GM18951 (cell line): ENCODE measurements at regions not wholly inside any gene's neighbourhood (a gene's known extent, or its start where the extent isn't known, plus 50 kb on each side); places are given as distances from the start of the nearest gene placed in this dataset.

ENCODE experiments used
- POLR2A ChIP-seq: IDR thresholded peaks from 4 replicates; pipeline ENCODE4 v1.6.1; 2011; ENCODE audit warnings: mild to moderate bottlenecking; ENCODE audit not compliant: insufficient read length, insufficient read depth; ENCODE audit errors: extremely low read depth
- in situ Hi-C: fragments of 300-500 bp; cut with MboI; formaldehyde crosslinking; loops from one replicate; pipeline ENCODE4 v1.12.0; 2022; ENCODE audit warnings: low sequenced_read_pairs, mixed read lengths, inconsistent platforms; ENCODE audit not compliant: unreplicated experiment

DNA sequence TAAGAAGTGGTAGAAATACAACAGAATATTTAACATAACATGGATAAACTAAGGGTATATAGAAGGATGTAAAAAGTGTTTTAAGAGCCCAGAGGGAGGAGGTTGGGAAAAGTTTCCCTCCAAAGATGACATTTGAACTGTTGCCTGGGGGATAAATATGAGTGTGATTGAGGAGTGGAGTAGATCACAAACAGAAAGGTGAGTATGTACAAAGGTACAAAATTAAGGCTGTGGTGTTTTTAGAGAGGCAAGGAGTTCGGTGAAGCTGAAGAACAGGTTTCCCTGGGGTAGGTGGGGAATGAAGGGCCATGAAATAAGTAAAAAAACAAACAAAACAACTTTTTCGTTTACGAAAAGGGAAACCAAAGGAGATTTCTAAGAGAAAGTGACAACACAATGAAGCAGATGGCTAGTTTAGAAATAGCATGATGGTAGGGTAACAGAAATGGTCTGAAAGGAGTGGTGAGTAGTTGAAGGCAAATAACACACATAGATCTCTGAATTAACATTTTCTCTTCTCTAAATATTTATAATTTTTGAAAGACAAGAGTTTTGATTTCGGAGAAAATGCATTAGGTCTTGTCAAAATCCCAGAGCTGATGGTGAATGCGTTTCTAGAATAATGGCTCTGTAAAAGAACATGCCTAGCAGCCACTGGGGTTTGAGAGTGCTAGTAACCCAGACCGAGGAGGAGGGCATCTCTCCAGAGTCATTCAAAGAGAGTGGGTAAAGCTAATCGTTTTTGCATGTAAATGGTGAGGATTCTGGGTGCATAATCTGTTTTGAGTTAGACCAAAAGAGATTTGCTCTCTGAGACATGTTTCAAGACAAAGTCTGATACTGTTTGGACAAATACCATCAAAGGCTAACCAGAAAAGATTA lies 240.4 kb upstream of the DCN start:
- TF ChIP-seq POLR2A, result no peak
- in situ Hi-C loops, result no loop called here

DNA sequence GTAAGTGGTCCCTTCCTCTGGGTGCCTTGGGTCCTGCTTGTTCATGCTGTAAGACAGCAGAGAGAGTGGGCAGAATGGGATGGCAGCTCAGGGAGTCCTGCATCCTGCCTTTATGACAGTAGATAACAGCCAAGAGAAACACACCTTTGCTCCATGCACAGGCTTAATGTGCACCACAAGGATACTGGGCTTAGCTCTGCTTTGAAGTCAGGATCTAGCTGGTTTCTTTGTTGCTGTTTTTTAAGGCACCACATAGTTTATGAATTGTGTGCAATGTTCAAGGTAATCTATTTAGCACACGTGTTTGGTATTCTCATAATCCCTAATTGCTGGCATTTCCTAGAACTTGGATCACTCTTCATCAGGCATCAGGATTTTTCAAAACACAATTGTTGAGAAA lies 239.5 kb upstream of the DCN start:
- in situ Hi-C loops, result no loop called here
- no peak for TF ChIP-seq POLR2A

DNA sequence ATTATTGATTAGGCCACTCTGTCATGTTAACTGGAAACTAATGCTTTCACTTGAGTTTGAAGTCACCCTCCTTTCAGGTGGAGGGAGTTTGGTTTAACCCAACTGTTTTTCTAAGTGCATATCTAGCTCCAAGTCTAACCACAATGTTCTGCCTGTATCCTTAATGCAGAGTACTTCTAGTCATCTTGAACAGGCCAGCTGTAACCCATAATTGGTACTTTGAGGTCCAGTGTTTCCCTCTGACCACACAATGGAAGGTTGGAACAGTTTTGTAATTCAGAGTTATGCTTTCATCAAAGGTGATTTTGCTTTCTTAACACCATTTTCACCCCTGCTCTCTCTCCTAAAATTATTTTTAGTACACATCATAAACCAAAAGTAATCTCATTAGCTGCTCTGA lies 237.2 kb upstream of the DCN start:
- in situ Hi-C loops, result no loop called here
- no peak for TF ChIP-seq POLR2A

DNA sequence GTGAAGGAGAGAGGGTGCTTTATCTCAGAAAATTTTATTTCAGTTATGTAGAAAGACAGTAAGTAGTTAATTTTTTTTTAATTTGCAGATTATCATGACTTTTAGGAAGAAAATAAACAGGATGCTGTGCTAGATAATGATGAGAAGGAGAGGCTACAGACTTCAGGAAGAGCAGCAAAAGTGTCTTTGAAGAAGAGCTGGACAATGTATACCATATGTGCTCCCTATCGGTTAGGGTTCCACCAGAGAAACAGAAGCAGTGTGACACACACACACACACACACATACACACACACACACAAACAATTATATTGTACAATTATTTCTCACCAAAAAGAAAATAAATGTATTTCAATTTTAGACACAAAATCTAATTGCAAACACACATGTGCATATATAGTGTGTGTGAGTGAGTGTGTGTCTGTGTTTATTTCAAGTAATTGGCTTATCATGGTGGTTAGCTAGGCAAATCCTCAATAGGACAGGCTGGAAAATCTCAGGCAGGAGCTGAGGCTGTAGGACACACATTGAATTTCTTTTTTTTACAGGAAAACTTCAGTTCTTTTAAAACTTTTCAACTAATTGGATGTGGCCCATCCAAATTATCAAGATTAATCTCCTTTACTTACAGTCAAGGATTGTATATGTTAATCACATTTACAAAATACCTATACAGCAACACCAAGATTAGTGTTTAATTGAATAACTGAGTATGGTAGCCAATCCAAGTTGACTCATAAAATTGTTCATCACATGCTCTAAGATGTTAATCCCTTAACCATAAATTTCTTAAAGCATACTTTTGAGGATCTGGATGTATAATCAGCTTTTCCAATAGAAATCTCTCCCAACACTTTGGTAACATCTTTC lies 235.8 kb upstream of the DCN start:
- no peak for TF ChIP-seq POLR2A
- in situ Hi-C loops, result no loop called here

DNA sequence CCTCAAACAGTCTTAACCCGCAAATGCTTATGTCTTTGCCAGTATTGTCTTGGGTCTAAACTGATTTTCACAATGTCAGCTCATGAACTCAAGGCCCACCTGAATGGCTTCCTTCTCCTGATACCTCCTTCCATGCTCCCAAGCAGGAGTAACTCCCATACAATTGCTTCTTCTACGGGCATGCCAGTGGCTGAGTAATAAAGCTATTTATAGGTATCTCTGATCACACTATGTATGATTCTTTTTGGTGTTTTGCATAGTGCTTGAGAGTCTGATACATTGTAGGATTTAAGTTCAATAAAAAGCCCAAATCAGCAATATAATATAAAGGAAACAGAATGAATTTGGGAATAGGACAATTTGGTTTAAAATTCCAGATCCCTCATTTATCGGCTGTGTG lies 235.0 kb upstream of the DCN start:
- no peak for TF ChIP-seq POLR2A
- in situ Hi-C loops, result no loop called here

DNA sequence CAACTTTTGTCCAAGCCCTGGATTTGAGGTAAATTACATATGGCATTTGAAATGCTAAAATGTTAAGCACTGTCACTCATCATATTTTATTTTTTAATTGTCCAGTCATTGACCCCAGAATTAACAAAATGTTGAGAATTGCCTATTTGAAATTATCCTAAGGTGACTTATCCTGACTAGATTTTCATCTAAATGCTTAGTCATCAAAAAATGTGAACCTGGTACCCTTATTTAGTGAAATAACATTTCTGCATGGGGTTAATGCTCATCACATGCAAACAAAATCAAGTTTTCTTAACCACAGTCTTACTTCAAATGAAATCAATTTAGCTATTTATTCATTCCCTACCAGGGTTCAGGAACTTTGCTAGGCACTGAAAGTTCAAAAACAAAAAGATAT lies 232.0 kb upstream of the DCN start:
- in situ Hi-C loops, result no loop called here
- no peak for TF ChIP-seq POLR2A

DNA sequence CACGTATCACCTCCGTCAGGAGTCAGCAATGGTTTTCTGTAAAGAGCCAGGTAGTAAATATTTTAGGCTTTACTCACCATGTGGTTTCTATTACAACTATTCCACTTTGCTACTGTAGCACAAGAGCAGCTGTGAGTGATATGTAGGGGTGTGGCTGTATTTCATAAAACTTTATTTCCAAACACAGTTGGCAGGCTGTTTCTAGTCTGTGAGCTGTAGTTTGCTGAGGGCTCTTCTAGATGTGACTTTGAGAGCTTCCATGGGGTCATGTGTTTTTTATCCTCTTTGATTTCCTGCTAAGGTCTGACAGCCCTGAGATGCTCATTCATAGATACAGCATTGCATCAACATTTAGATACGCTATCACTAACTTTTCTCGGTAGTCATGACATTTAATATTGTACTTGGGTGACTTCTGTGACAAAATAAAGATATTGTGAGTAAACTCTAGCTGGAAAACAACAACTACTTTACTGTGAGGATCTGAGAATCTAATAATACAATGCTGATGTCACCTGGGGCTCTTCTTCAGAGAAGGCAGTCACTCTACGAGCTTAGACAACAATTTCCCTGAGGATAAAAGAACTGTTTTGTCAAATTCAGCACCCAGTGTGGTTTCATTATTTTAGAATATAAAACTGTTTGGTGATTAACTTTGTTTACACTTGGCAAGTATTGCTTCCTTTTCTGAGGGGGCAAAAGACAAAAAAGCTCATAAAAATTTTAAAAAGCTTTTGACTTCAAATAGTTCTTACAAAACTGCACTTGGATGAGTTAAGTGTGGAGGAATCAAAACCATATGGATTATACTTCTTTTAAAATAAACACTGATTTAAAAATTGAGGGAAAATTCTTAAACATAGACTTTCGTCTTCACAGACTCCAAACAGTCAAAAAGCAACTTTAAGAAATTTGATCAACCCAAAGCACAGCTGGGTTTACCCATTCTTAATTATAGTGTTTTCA lies 231.2 kb upstream of the DCN start:
- TF ChIP-seq POLR2A, result no peak
- in situ Hi-C loops, result no loop called here

DNA sequence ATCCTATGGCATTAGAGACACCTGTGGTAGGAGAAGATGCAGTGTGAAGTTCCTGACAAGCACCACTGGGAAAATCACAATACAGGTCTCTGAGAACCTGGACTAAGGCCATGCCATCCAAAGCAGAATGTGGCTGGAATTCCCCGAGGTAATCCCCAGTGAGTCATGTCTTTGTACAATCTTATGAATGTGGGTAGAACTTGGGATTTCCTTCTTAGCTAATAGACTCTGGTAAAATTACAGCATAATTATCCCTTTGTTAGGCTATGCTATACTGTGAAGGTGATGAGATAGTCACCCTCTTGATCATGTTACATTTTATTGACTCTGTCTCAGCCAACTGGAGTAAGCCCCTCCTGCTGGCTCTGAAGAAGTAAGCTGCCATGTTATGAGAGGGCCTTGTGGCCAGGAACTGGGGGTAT lies 224.3 kb upstream of the DCN start:
- in situ Hi-C loops, result no loop called here
- TF ChIP-seq POLR2A, result no peak

DNA sequence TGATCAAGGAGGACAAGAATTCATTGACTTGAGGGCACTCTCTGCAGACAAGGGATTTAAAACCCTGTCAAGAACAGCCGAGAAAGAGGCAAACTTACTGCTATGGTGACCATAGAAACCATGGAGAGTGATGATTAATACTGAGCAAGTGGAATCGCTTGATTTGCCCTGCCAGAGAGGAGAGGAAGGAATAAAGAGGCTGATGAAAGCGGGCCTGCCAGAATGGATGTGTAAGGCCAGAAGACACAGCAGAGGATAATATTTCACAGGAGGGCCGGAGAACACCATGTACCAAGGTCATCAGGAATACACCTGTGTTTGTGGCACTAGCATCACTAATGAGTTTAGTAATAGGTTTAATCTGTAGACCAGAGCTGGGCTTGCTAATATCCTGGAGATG lies 221.8 kb upstream of the DCN start:
- in situ Hi-C loops, result no loop called here
- TF ChIP-seq POLR2A, result no peak

DNA sequence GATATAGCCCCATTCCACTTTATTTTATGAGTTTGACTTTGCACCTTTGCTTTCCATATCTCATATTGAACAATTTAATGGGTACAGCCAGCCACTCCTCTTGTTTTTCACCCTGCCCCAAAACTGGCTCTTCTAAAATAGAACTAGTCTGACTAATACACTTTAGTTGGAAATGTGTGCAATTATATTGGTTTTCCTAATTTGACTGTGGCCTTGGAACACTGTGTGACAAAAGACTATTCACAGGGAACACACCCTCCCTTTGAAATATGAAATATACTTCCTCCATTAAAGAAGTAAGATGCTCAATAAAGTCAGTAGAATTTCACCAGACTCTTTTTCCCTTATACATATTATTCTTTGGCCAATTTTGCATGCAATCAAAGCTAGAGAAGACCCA lies 218.6 kb upstream of the DCN start:
- in situ Hi-C loops, result no loop called here
- TF ChIP-seq POLR2A, result no peak

DNA sequence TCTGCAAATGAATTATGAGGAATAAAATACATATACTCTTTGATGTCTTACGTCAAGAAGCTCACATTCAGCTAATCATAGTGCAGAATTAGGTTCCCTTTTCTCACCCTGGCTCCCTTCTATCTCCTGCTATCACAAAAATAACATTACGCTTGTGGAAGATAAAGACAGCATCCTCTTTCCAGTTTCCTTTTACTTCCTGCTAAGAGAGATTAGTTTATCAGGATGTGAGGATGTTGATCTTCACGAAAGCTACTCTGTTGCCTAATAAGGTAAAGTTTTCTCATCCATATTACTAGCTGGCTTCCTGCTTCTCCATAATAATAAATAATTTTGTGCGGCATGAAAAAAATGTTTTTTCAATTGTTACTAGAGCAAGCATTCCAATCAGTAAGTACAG lies 217.7 kb upstream of the DCN start:
- TF ChIP-seq POLR2A, result no peak
- in situ Hi-C loops, result no loop called here

DNA sequence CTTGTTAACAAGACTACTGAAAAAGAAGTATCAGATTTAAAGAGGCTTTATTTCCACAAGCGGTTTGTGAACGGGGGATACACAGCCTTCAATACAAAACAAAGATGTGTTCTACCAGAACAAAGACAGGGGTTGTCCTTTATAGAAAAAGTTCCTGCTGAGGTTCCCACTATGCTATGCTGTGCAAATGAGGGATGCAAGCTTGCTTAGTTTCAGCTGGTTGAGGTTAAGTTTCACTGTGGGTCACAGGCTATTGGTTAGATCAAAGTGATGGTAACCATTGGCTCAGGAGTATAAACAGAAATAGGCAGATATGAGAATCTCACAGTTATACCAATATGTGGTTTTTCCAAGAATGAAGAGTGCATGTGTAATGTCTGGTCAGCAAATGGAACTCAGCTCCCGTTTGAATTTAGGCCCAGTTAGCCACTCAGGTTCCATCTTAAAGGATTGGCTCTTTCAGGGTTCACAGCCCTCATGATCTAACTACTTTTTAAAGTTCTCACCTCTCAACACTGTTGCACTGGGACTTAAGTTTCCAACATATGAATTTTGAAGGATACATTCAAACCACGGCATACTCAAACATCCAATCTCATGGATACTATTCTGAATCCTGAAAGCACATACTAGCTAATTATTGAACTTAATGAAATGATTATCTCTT lies 215.4 kb upstream of the DCN start:
- in situ Hi-C loops, result loop anchor here (25.0 kb wide), 1 partner anchor 739 kb away; the partner anchor contains the start of gene BTG1

DNA sequence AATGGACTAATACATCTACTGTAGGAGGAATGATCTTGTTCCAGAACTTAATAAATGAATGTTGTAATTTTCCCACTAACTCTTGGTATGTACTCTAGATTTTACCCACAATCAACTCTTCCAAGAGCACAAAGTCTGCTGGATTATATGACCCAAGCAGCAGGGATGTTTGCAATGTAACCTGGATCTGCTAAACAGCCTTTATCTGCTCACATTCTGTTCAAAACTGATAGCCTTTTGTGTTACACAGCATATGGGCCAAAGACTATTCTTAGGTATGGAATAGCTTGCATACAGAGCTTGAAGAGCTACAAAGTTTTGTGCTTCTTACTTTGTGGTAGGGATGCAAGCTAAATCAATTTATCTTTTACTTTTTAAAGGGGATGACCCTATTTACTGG lies 213.7 kb upstream of the DCN start:
- TF ChIP-seq POLR2A, result no peak
- in situ Hi-C loops, result loop anchor here (25.0 kb wide), 1 partner anchor 741 kb away; the partner anchor contains the start of gene BTG1

More for the DNA sequence above, 215.4 kb upstream of the DCN start:
- no peak for TF ChIP-seq POLR2A
